ENCODE measurements at regions not wholly inside any gene's neighbourhood (a gene's known extent, or its start where the extent isn't known, plus 50 kb on each side); places are given as distances from the start of the nearest gene placed in this dataset.

GRCh38 chr11:116207019-116207418, 565.8 kb downstream of the BUD13 start:
- no peak for TF ChIP-seq CTCF (conservative IDR thresholded peaks at IDR 0.05 in 1 of 2, IDR thresholded peaks at IDR 0.05 in 1 of 2; ENCODE audit: low read depth in 1 of 2, low read length in 2 of 2)
- TF ChIP-seq EZH2 (IDR thresholded peaks at IDR 0.05; ENCODE audit: low read length, missing control alignments), result no peak
